ENCODE measurements at regions not wholly inside any gene's neighbourhood (a gene's known extent, or its start where the extent isn't known, plus 50 kb on each side); places are given as distances from the start of the nearest gene placed in this dataset.

GRCh38 chr3:59289831-59290230 is 240.0 kb upstream of the CFAP20DC start:
- no peak for TF ChIP-seq CTCF (IDR thresholded peaks at IDR 0.05)
- no peak for TF ChIP-seq EP300 (IDR thresholded peaks at IDR 0.05)

Data from sigmoid colon (tissue), 4 donors.